Neural crest cell (in vitro differentiated cells): ENCODE measurements at regions not wholly inside any gene's neighbourhood (a gene's known extent, or its start where the extent isn't known, plus 50 kb on each side); places are given as distances from the start of the nearest gene placed in this dataset.

Experiments used
- DNase-seq: peaks from one replicate; pipeline ENCODE4 v3.0.0; 2021; ENCODE audit warnings: low read depth, mixed read lengths, low spot score
- H3K27ac Mint-ChIP-seq: one replicate; pipeline ENCODE4 v1.8.0; 2021; ENCODE audit warnings: mild to moderate bottlenecking, mixed read lengths; ENCODE audit not compliant: unreplicated experiment
- H3K27me3 Mint-ChIP-seq: 2 replicates; pipeline ENCODE4 v1.8.0; 2021; ENCODE audit warnings: low read depth, mild to moderate bottlenecking, mixed read lengths
- H3K36me3 Mint-ChIP-seq: 2 replicates; pipeline ENCODE4 v1.8.0; 2021; ENCODE audit warnings: low read depth, mild to moderate bottlenecking, mixed read lengths
- H3K4me1 Mint-ChIP-seq: 2 replicates; pipeline ENCODE4 v1.8.0; 2021; ENCODE audit warnings: mixed read lengths
- H3K4me3 Mint-ChIP-seq: one replicate; pipeline ENCODE4 v1.8.0; 2021; ENCODE audit warnings: mild to moderate bottlenecking, mixed read lengths
- H3K9me3 Mint-ChIP-seq: 2 replicates; pipeline ENCODE4 v1.8.0; 2021; ENCODE audit warnings: mixed read lengths
- CTCF ChIP-seq: fragments of 200-600 bp; sonication (generic); conservative IDR thresholded peaks from 2 replicates; pipeline ENCODE4 v1.5.0; 2021; ENCODE audit warnings: antibody characterized with exemption, mild to moderate bottlenecking

DNA sequence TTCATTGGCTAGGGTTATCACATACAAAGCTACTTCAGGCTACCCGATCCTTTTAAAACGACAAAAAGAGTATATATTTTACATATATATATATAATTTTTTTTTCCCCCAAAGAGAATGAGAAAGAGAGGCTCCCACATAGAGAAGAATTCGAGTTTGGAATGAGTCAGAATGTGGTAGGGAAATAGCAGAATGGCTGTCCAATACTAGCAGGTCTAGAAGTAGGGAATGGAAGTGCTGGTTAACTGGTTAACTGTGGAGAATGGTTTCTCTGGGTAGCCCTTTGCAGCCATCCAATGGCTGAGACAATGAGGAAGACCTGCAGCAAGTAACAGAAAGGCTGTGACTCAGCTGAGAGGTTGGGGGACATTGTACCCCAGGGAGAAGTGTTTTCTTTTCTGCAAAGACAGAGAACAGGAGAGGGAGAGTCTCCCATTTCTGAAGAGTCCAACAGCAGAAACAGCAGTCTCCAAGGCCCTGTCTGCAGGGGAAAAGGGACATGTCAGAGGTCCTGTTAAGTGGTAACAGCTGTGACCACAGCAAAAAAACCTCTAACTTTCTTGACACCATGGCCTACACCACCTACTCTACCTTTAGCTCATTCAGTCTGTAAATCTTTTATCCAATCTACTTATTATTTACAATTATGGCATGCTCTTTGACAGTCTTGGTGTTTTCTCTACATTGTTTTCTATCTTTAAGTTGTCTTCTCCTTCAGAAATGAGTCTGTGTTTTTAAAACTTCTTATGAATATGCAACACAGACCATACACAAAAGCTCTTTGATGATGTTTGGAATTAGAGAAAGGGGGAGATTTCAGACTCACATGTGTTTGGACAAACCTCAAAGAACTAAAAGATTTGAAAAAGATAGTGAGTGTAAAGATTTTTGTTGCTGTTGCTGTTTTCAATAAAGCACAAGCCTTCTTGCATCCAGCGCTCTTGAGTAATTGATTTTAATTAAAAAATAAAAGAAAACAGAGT lies 116.1 kb upstream of the SLC7A14 start:
- Mint-ChIP-seq H3K27ac (no peak overlapping the region), H3K4me1 (peaks cover 9% of the 10 kb centered on the region), H3K36me3 (no peaks in the 10 kb centered on the region), H3K9me3 (peaks cover 2% of the 10 kb centered on the region), H3K27me3 (no peaks in the 10 kb centered on the region), H3K4me3 (no peak overlapping the region)
- no peak for DNase-seq
- no peak for TF ChIP-seq CTCF

GRCh38 chr3:170700054-170700404 lies 114.2 kb upstream of the SLC7A14 start:
- H3K9me3 Mint-ChIP-seq = peaks cover 2% of the 10 kb centered on the region
- no peak for TF ChIP-seq CTCF
- H3K36me3 Mint-ChIP-seq = no peaks in the 10 kb centered on the region
- no peak for DNase-seq
- H3K27me3 Mint-ChIP-seq = no peaks in the 10 kb centered on the region
- H3K4me3 Mint-ChIP-seq = no peak overlapping the region
- H3K27ac Mint-ChIP-seq = no peak overlapping the region
- peaks cover 9% of the 10 kb centered on the region for H3K4me1 Mint-ChIP-seq

DNA sequence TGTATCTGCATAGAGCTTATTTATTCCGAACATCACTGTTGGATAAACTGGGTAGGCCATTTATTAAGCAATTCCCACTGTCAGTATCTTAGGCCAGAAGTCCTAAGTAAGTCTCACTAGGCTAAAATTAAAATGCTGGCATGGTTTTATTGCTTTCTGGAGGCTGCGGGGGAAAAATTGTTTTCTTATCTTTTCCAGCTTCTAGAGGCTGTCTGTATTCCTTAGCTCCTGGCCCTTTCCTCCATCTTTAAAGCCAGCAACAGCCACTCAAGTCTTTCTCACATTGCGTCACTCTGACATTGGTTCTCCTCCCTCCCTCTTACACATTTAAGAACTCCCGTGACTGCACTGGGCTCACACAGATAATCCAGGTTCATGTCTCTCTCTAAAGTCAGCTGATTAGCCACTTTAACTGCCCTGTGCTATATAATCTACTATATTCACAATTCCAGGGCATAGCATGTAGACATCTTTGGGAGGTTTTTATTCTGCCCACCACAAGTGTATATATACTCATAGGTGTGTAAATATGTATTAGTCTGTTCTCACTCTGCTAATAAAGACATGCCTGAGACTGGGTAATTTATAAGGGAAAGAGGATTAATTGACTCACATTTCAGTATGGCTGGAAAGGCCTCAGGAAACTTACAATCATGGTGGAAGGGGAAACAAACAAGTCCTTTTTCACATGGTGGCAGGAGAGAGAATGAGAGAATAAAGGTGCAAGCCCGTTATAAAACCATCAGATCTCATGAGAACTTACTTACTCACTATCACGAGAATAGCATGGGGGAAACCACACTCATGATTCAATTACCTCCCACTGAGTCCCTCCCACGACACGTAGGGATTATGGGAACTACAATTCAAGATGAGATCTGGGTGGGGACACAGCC lies 113.5 kb upstream of the SLC7A14 start:
- Mint-ChIP-seq H3K27ac (no peak overlapping the region), H3K27me3 (no peaks in the 10 kb centered on the region), H3K4me3 (no peak overlapping the region), H3K9me3 (no peaks in the 10 kb centered on the region), H3K4me1 (peaks cover 9% of the 10 kb centered on the region), H3K36me3 (no peaks in the 10 kb centered on the region)
- DNase-seq = no peak
- no peak for TF ChIP-seq CTCF

DNA sequence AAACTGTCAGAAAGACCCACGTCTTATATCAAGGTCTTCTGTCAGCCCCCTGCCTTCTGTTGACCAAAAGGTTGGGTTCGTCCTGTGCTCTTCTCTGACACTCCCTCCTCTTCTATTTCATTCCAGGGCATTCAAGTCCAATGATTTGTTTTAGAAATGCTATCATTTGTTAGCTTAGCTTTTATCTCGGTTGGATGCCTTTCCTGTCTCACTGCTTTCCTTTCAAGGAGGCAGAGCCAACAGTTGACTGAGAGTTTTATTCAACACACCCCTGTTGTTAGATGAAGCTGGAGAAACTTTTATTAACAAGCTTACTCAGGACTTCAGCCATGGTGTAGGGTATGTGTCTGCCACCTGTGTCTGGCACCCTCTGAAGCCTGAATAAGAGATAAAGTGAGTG lies 112.0 kb upstream of the SLC7A14 start:
- Mint-ChIP-seq H3K4me1 (peaks cover 9% of the 10 kb centered on the region), H3K27me3 (no peaks in the 10 kb centered on the region), H3K9me3 (no peaks in the 10 kb centered on the region), H3K27ac (no peak overlapping the region), H3K36me3 (no peaks in the 10 kb centered on the region), H3K4me3 (no peak overlapping the region)
- no peak for TF ChIP-seq CTCF
- no peak for DNase-seq

DNA sequence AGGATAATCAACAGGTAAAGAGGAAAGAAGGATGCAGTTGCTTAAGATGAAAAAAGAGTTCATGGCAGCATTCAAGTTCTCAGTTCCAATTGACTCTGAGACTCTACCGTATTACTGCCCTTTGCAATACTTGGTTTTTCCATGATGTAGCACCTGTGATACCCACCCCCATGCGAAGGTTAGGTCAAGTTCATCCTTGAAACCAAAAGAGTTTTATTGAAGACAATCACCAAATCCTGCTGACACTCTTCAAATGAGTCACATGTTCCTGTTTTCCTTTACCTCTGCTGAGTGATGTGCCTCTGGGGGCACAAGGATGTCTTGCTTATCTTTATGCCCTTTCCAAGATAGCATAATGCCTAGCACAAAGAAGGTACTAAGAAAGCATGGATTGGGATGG lies 111.3 kb upstream of the SLC7A14 start:
- no peaks in the 10 kb centered on the region for H3K36me3 Mint-ChIP-seq
- H3K27me3 Mint-ChIP-seq = no peaks in the 10 kb centered on the region
- no peak for TF ChIP-seq CTCF
- H3K9me3 Mint-ChIP-seq = no peaks in the 10 kb centered on the region
- H3K4me3 Mint-ChIP-seq = no peak overlapping the region
- no peak overlapping the region for H3K27ac Mint-ChIP-seq
- H3K4me1 Mint-ChIP-seq = peaks cover 6% of the 10 kb centered on the region
- DNase-seq = no peak
